WTC11 (cell line): ENCODE measurements at regions not wholly inside any gene's neighbourhood (a gene's known extent, or its start where the extent isn't known, plus 50 kb on each side); places are given as distances from the start of the nearest gene placed in this dataset.

ENCODE experiments used
- ATAC-seq: fragments of 200-7000 bp; cut with Tn5 transposase; 2 replicates; pipeline ENCODE4 v1.10.0; 2021; ENCODE audit warnings: mild to moderate bottlenecking, moderate library complexity
- CTCF ChIA-PET: fragments of 300-600 bp; sonication (Branson Sonifier 250); formaldehyde crosslinking; loops from one replicate; lab custom pipeline; 2021; ENCODE audit warnings: antibody characterized with exemption; lab: Charles Lee
- POLR2A ChIA-PET: fragments of 350-600 bp; sonication (Branson Sonifier 250); formaldehyde crosslinking; loops from one replicate; lab custom pipeline; 2021; ENCODE audit warnings: antibody characterized with exemption; lab: Charles Lee
- DNase-seq: peaks from one replicate; pipeline ENCODE4 v3.0.0; 2021; ENCODE audit warnings: low spot score
- H3K27ac Mint-ChIP-seq: 2 replicates; pipeline ENCODE4 v1.8.0; 2021; ENCODE audit warnings: mixed read lengths
- H3K27me3 Mint-ChIP-seq: 2 replicates; pipeline ENCODE4 v1.8.0; 2021; ENCODE audit warnings: low read depth, mild to moderate bottlenecking, moderate library complexity, mixed read lengths
- H3K36me3 Mint-ChIP-seq: 2 replicates; pipeline ENCODE4 v1.8.0; 2021; ENCODE audit warnings: mixed read lengths
- H3K4me1 Mint-ChIP-seq: 2 replicates; pipeline ENCODE4 v1.8.0; 2022; ENCODE audit warnings: mixed read lengths
- H3K4me3 Mint-ChIP-seq: 2 replicates; pipeline ENCODE4 v1.8.0; 2021; ENCODE audit warnings: mild to moderate bottlenecking, moderate library complexity, mixed read lengths
- H3K9me3 Mint-ChIP-seq: 2 replicates; pipeline ENCODE4 v1.8.0; 2021; ENCODE audit warnings: mixed read lengths
- ATF1 ChIP-seq: sonication (generic); formaldehyde crosslinking; IDR thresholded peaks from 2 replicates; pipeline ENCODE4 v1.8.1; 2023; ENCODE audit warnings: mild to moderate bottlenecking, moderate library complexity, missing genetic modification reagents
- ATF3 ChIP-seq: sonication (generic); formaldehyde crosslinking; conservative IDR thresholded peaks from 2 replicates; pipeline ENCODE4 v1.8.1; 2022; ENCODE audit warnings: mild to moderate bottlenecking, missing genetic modification reagents
- CREB1 ChIP-seq: sonication (generic); formaldehyde crosslinking; IDR thresholded peaks from 2 replicates; pipeline ENCODE4 v1.8.0; 2023; ENCODE audit warnings: mild to moderate bottlenecking, missing genetic modification reagents
- GABPB1 ChIP-seq: sonication (generic); formaldehyde crosslinking; IDR thresholded peaks from 2 replicates; pipeline ENCODE4 v1.8.1; 2023; ENCODE audit warnings: mild to moderate bottlenecking, missing genetic modification reagents
- HMGXB4 ChIP-seq: sonication (generic); formaldehyde crosslinking; IDR thresholded peaks from 2 replicates; pipeline ENCODE4 v1.8.1; 2023; ENCODE audit warnings: mild to moderate bottlenecking, moderate library complexity, missing genetic modification reagents
- MLX ChIP-seq: sonication (generic); formaldehyde crosslinking; IDR thresholded peaks from 2 replicates; pipeline ENCODE4 v1.8.1; 2023; ENCODE audit warnings: mild to moderate bottlenecking, missing genetic modification reagents, moderate library complexity
- MYBL2 ChIP-seq: sonication (generic); formaldehyde crosslinking; IDR thresholded peaks from 2 replicates; pipeline ENCODE4 v1.8.1; 2023; ENCODE audit warnings: mild to moderate bottlenecking, moderate library complexity, missing genetic modification reagents
- NFATC4 ChIP-seq: fragments of 250-450 bp; sonication (Bioruptor Pico); IDR thresholded peaks from 2 replicates; pipeline ENCODE4 v1.9.0; 2021; ENCODE audit warnings: mild to moderate bottlenecking
- PRRX2 ChIP-seq: fragments of 250-450 bp; sonication (Bioruptor Pico); IDR thresholded peaks from 2 replicates; pipeline ENCODE4 v1.8.0; 2021; ENCODE audit warnings: mild to moderate bottlenecking
- SOX15 ChIP-seq: fragments of 250-450 bp; sonication (Bioruptor Pico); IDR thresholded peaks from 2 replicates; pipeline ENCODE4 v1.9.0; 2021; ENCODE audit warnings: mild to moderate bottlenecking
- TCF7 ChIP-seq: sonication (generic); formaldehyde crosslinking; IDR thresholded peaks from 2 replicates; pipeline ENCODE4 v1.8.0; 2022; ENCODE audit warnings: mild to moderate bottlenecking, low read depth, missing genetic modification reagents, moderate library complexity
- TEAD1 ChIP-seq: sonication (generic); formaldehyde crosslinking; IDR thresholded peaks from 2 replicates; pipeline ENCODE4 v1.8.0; 2022; ENCODE audit warnings: mild to moderate bottlenecking, missing genetic modification reagents
- TP53 ChIP-seq: sonication (generic); formaldehyde crosslinking; IDR thresholded peaks from 2 replicates; pipeline ENCODE4 v1.8.1; 2023; ENCODE audit warnings: mild to moderate bottlenecking, missing genetic modification reagents
- ZNF416 ChIP-seq: fragments of 250-450 bp; sonication (Bioruptor Pico); IDR thresholded peaks from 2 replicates; pipeline ENCODE4 v1.9.0; 2021; ENCODE audit warnings: mild to moderate bottlenecking, inconsistent platforms
- TF ChIP-seq, protein P1 (sequence below): fragments of 250-450 bp; sonication (Bioruptor Pico); IDR thresholded peaks from 2 replicates; pipeline ENCODE4 v1.9.0; 2021; ENCODE audit warnings: mild to moderate bottlenecking
- TF ChIP-seq, protein P2 (sequence below): fragments of 250-450 bp; sonication (Bioruptor Pico); IDR thresholded peaks from 2 replicates; pipeline ENCODE4 v1.9.0; 2021; ENCODE audit warnings: mild to moderate bottlenecking, borderline replicate concordance
- TF ChIP-seq, protein P3 (sequence below): sonication (generic); formaldehyde crosslinking; IDR thresholded peaks from 2 replicates; pipeline ENCODE4 v1.8.0; 2023; ENCODE audit warnings: missing genetic modification reagents
- TF ChIP-seq, protein P4 (sequence below): fragments of 250-450 bp; sonication (Bioruptor Pico); IDR thresholded peaks from 2 replicates; pipeline ENCODE4 v1.9.0; 2021; ENCODE audit warnings: mild to moderate bottlenecking

- TF ChIP-seq, protein P1, sequence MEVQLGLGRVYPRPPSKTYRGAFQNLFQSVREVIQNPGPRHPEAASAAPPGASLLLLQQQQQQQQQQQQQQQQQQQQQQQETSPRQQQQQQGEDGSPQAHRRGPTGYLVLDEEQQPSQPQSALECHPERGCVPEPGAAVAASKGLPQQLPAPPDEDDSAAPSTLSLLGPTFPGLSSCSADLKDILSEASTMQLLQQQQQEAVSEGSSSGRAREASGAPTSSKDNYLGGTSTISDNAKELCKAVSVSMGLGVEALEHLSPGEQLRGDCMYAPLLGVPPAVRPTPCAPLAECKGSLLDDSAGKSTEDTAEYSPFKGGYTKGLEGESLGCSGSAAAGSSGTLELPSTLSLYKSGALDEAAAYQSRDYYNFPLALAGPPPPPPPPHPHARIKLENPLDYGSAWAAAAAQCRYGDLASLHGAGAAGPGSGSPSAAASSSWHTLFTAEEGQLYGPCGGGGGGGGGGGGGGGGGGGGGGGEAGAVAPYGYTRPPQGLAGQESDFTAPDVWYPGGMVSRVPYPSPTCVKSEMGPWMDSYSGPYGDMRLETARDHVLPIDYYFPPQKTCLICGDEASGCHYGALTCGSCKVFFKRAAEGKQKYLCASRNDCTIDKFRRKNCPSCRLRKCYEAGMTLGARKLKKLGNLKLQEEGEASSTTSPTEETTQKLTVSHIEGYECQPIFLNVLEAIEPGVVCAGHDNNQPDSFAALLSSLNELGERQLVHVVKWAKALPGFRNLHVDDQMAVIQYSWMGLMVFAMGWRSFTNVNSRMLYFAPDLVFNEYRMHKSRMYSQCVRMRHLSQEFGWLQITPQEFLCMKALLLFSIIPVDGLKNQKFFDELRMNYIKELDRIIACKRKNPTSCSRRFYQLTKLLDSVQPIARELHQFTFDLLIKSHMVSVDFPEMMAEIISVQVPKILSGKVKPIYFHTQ (CRISPR knock-in tag): no peak
- TF ChIP-seq PRRX2 (CRISPR knock-in tag) (no peak), MYBL2 (CRISPR knock-in tag) (no peak), TP53 (CRISPR knock-in tag) (no peak)
- TF ChIP-seq, protein P2, sequence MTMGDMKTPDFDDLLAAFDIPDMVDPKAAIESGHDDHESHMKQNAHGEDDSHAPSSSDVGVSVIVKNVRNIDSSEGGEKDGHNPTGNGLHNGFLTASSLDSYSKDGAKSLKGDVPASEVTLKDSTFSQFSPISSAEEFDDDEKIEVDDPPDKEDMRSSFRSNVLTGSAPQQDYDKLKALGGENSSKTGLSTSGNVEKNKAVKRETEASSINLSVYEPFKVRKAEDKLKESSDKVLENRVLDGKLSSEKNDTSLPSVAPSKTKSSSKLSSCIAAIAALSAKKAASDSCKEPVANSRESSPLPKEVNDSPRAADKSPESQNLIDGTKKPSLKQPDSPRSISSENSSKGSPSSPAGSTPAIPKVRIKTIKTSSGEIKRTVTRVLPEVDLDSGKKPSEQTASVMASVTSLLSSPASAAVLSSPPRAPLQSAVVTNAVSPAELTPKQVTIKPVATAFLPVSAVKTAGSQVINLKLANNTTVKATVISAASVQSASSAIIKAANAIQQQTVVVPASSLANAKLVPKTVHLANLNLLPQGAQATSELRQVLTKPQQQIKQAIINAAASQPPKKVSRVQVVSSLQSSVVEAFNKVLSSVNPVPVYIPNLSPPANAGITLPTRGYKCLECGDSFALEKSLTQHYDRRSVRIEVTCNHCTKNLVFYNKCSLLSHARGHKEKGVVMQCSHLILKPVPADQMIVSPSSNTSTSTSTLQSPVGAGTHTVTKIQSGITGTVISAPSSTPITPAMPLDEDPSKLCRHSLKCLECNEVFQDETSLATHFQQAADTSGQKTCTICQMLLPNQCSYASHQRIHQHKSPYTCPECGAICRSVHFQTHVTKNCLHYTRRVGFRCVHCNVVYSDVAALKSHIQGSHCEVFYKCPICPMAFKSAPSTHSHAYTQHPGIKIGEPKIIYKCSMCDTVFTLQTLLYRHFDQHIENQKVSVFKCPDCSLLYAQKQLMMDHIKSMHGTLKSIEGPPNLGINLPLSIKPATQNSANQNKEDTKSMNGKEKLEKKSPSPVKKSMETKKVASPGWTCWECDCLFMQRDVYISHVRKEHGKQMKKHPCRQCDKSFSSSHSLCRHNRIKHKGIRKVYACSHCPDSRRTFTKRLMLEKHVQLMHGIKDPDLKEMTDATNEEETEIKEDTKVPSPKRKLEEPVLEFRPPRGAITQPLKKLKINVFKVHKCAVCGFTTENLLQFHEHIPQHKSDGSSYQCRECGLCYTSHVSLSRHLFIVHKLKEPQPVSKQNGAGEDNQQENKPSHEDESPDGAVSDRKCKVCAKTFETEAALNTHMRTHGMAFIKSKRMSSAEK (CRISPR knock-in tag): no peak
These were observed 1442.8 kb upstream of the IGFBP7 start (continued) for GRCh38 chr4:58553031-58553430.

GRCh38 chr4:58551676-58552075 is 1441.5 kb upstream of the IGFBP7 start:
- no peaks in the 10 kb centered on the region for H3K36me3 Mint-ChIP-seq
- peaks cover 6% of the 10 kb centered on the region for H3K9me3 Mint-ChIP-seq
- H3K27ac Mint-ChIP-seq: no peak overlapping the region
- H3K4me3 Mint-ChIP-seq: no peak overlapping the region
- POLR2A ChIA-PET: no interaction called here
- ATAC-seq: 0 out of 2 replicates have a peak, but pooled peaks have one; percentile 22
- TF ChIP-seq MLX (no peak), TEAD1 (CRISPR knock-in tag) (no peak)
- TF ChIP-seq, protein P3, sequence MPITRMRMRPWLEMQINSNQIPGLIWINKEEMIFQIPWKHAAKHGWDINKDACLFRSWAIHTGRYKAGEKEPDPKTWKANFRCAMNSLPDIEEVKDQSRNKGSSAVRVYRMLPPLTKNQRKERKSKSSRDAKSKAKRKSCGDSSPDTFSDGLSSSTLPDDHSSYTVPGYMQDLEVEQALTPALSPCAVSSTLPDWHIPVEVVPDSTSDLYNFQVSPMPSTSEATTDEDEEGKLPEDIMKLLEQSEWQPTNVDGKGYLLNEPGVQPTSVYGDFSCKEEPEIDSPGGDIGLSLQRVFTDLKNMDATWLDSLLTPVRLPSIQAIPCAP: no peak
- TF ChIP-seq, all 79 proteins: peak for 0
- H3K27me3 Mint-ChIP-seq: no peaks in the 10 kb centered on the region
- CTCF ChIA-PET: no interaction called here
- no peak for DNase-seq
- peaks cover 13% of the 10 kb centered on the region for H3K4me1 Mint-ChIP-seq

DNA sequence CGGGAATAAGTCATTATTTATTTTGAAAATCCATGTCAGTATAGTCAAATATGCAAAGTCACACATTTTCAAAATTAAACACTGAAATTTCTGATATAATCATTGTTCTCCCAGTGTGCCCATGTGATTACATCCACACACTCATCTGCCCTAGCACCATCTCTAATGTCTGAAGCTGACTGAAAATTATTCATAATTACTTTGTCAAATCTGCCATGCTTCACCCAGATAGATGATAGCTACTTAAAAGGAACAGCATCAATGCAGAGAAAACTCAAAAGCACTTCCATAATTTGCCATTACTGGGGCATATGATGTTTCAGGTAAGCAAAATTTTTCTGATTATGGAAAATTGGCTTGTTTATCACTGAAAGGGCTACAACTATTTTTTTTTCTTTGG is 1433.3 kb upstream of the IGFBP7 start:
- H3K4me3 Mint-ChIP-seq: no peak overlapping the region
- no peaks in the 10 kb centered on the region for H3K27me3 Mint-ChIP-seq
- no peak for ATAC-seq

More for the DNA sequence above, 1433.3 kb upstream of the IGFBP7 start:
- ChIA-PET CTCF (no interaction called here), POLR2A (interaction anchor here (0.6 kb wide), 1 partner anchor 55 kb away, joined by 3 read pairs; no protein-coding TSS in a partner anchor)
- no peaks in the 10 kb centered on the region for H3K36me3 Mint-ChIP-seq
- H3K4me1 Mint-ChIP-seq: no peaks in the 10 kb centered on the region
- no peak for DNase-seq
- H3K9me3 Mint-ChIP-seq: peaks cover 14% of the 10 kb centered on the region; the same call in 1 of the 2 replicates
- H3K27ac Mint-ChIP-seq: no peak overlapping the region
- TF ChIP-seq CREB1 (CRISPR knock-in tag): no peak
- TF ChIP-seq ZNF416 (CRISPR knock-in tag): no peak
- no peak for TF ChIP-seq HMGXB4
- TF ChIP-seq, protein P4, sequence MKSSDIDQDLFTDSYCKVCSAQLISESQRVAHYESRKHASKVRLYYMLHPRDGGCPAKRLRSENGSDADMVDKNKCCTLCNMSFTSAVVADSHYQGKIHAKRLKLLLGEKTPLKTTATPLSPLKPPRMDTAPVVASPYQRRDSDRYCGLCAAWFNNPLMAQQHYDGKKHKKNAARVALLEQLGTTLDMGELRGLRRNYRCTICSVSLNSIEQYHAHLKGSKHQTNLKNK: no peak
- TF ChIP-seq GABPB1 (CRISPR knock-in tag): no peak
- no peak for TF ChIP-seq ATF1 (CRISPR knock-in tag)
- TF ChIP-seq NFATC4 (CRISPR knock-in tag): no peak
- no peak for TF ChIP-seq ATF3
- no peak for TF ChIP-seq SOX15 (CRISPR knock-in tag)
- TF ChIP-seq, protein P1 (CRISPR knock-in tag): no peak
- TF ChIP-seq TCF7 (CRISPR knock-in tag): no peak
- no peak for TF ChIP-seq MLX
